ENCODE measurements at regions not wholly inside any gene's neighbourhood (a gene's known extent, or its start where the extent isn't known, plus 50 kb on each side); places are given as distances from the start of the nearest gene placed in this dataset.

DNA sequence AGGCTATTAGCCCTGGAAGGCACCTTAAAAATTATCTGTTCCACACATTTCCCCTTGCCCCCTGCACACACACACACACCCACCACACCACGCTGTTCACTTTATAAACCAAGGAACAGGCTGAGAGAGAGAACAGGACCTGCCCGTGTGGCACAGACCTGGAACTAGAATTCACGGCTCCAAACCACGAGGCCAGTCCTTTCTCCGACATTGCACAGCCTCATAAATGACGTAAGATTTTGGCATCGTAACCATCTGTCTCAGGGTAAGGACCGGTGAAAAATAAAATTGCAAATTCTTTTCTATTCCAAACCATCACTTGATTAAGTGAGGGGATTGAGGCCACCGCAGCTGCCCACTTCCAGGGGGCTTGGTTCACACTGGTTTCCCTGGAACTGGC lies 330.3 kb downstream of the BCOR start:
- H3K9me3 ChIP-seq: no peaks in the 10 kb centered on the region
- H3K36me3 ChIP-seq: no peaks in the 10 kb centered on the region
- H3K27ac ChIP-seq: peak overlapping the region; percentile 73 to 74
- ATAC-seq (ENCODE audit: insufficient number of reproducible peaks, low FRiP score, low read depth) (peak; percentile 36), DNase-seq (ENCODE audit: low spot score) (no peak)
- TF ChIP-seq, protein P1, sequence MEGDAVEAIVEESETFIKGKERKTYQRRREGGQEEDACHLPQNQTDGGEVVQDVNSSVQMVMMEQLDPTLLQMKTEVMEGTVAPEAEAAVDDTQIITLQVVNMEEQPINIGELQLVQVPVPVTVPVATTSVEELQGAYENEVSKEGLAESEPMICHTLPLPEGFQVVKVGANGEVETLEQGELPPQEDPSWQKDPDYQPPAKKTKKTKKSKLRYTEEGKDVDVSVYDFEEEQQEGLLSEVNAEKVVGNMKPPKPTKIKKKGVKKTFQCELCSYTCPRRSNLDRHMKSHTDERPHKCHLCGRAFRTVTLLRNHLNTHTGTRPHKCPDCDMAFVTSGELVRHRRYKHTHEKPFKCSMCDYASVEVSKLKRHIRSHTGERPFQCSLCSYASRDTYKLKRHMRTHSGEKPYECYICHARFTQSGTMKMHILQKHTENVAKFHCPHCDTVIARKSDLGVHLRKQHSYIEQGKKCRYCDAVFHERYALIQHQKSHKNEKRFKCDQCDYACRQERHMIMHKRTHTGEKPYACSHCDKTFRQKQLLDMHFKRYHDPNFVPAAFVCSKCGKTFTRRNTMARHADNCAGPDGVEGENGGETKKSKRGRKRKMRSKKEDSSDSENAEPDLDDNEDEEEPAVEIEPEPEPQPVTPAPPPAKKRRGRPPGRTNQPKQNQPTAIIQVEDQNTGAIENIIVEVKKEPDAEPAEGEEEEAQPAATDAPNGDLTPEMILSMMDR (IDR thresholded peaks at IDR 0.05): no peak
- peaks cover 0 to 19% of the 10 kb centered on the region in 2 donors for H3K4me1 ChIP-seq (ENCODE audit: control insufficient read depth in 1 of 2, low read depth in 2 of 2)
- peak overlapping the region; percentile 4 for H3K4me3 ChIP-seq
- no peaks in the 10 kb centered on the region for H3K27me3 ChIP-seq (replicated peaks; ENCODE audit: insufficient read depth)

DNA sequence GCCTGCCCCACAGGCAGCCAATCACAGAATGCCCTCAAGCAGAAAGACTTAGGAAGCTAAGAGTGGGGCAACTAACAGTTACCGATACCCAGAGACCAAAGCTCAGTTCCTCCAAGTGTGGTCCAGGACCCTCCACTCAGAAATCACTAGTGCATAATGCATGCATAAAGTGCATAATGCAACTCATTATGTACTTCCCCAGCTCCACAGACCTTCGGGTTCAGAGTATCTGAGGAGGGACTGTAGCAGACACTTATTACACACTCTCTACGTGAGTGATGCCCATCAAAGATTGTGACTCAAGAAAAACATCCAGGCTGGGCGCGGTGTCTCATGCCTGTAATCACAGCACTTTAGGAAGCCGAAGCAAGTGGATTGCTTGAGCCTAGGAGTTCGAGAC lies 328.0 kb downstream of the BCOR start:
- Histone ChIP-seq H3K36me3 (no peaks in the 10 kb centered on the region), H3K4me1 (ENCODE audit: control insufficient read depth in 1 of 2, low read depth in 2 of 2) (peaks cover 0 to 20% of the 10 kb centered on the region in 2 donors), H3K4me3 (no peak overlapping the region), H3K27me3 (replicated peaks; ENCODE audit: insufficient read depth) (no peaks in the 10 kb centered on the region), H3K27ac (no peak overlapping the region), H3K9me3 (no peaks in the 10 kb centered on the region)
- TF ChIP-seq, protein P1 (IDR thresholded peaks at IDR 0.05): no peak
- DNase-seq (ENCODE audit: low spot score): no peak
- ATAC-seq (ENCODE audit: insufficient number of reproducible peaks, low FRiP score, low read depth): no peak

GRCh38 chrX:39771089-39771488 lies 326.7 kb downstream of the BCOR start:
- no peak for DNase-seq (ENCODE audit: low spot score)
- no peak overlapping the region for H3K4me3 ChIP-seq
- peaks cover 0 to 18% of the 10 kb centered on the region in 2 donors for H3K4me1 ChIP-seq (ENCODE audit: control insufficient read depth in 1 of 2, low read depth in 2 of 2)
- no peaks in the 10 kb centered on the region for H3K27me3 ChIP-seq (replicated peaks; ENCODE audit: insufficient read depth)
- TF ChIP-seq, protein P1 (IDR thresholded peaks at IDR 0.05): no peak
- H3K9me3 ChIP-seq: no peaks in the 10 kb centered on the region
- no peaks in the 10 kb centered on the region for H3K36me3 ChIP-seq
- no peak overlapping the region for H3K27ac ChIP-seq
- no peak for ATAC-seq (ENCODE audit: insufficient number of reproducible peaks, low FRiP score, low read depth)

- Histone ChIP-seq H3K4me1 (ENCODE audit: control insufficient read depth in 1 of 2, low read depth in 2 of 2) (peaks cover 0 to 10% of the 10 kb centered on the region in 2 donors), H3K9me3 (no peaks in the 10 kb centered on the region), H3K27ac (peak overlapping the region; percentile 31 to 34), H3K4me3 (no peak overlapping the region), H3K36me3 (no peaks in the 10 kb centered on the region), H3K27me3 (replicated peaks; ENCODE audit: insufficient read depth) (no peaks in the 10 kb centered on the region)
- DNase-seq (ENCODE audit: low spot score): no peak
- no peak for ATAC-seq (ENCODE audit: insufficient number of reproducible peaks, low FRiP score, low read depth)
- TF ChIP-seq, protein P1 (IDR thresholded peaks at IDR 0.05): no peak
Observed at GRCh38 chrX:39772057-39772832, 325.5 kb downstream of the BCOR start.

GRCh38 chrX:39773150-39773549 lies 324.6 kb downstream of the BCOR start:
- DNase-seq (ENCODE audit: low spot score) (no peak), ATAC-seq (ENCODE audit: insufficient number of reproducible peaks, low FRiP score, low read depth) (no peak)
- Histone ChIP-seq H3K36me3 (no peaks in the 10 kb centered on the region), H3K27ac (no peak overlapping the region), H3K27me3 (replicated peaks; ENCODE audit: insufficient read depth) (no peaks in the 10 kb centered on the region), H3K4me1 (ENCODE audit: control insufficient read depth in 1 of 2, low read depth in 2 of 2) (peaks cover 0 to 10% of the 10 kb centered on the region in 2 donors), H3K9me3 (no peaks in the 10 kb centered on the region), H3K4me3 (no peak overlapping the region)
- TF ChIP-seq, protein P1 (IDR thresholded peaks at IDR 0.05): no peak
